Kidney (tissue), 13 donors: ENCODE measurements at regions not wholly inside any gene's neighbourhood (a gene's known extent, or its start where the extent isn't known, plus 50 kb on each side); places are given as distances from the start of the nearest gene placed in this dataset.

Source experiments
- DNase-seq, 5 donors: peaks; one replicate each; pipeline ENCODE4 v3.0.0-alpha.2; 2013 to 2020
- FAIRE-seq: peaks from 2 replicates; lab custom pipeline; 2012; peaks lifted over from hg19 to GRCh38; lab: Jason Lieb, UNC
- H3K27ac ChIP-seq, 2 donors: one replicate each; pipeline ENCODE4 v1.7.0; 2013; ENCODE audit warnings: low read depth in 2 of 2, low read length in 2 of 2, inconsistent platforms in 1 of 2
- H3K27me3 ChIP-seq: one replicate; pipeline ENCODE4 v1.7.1; 2013; ENCODE audit warnings: low read length, inconsistent platforms; ENCODE audit not compliant: control insufficient read depth, insufficient read depth
- H3K36me3 ChIP-seq, 3 donors: one replicate each; pipeline versions ENCODE4 v1.7.0 to v1.7.1; 2013; ENCODE audit warnings: low read length in 3 of 3, control low read depth in 1 of 3, inconsistent platforms in 1 of 3; ENCODE audit not compliant: insufficient read depth in 3 of 3, control insufficient read depth in 2 of 3
- H3K4me1 ChIP-seq, 3 donors: one replicate each; pipeline versions ENCODE4 v1.7.0 to v1.7.1; 2013; ENCODE audit warnings: low read length in 3 of 3, inconsistent platforms in 1 of 3, low read depth in 1 of 3; ENCODE audit not compliant: control insufficient read depth in 2 of 3, insufficient read depth in 2 of 3
- H3K4me3 ChIP-seq, 3 donors: one replicate each; pipeline versions ENCODE4 v1.7.0 to v1.8.1; 2013; ENCODE audit warnings: low read length in 3 of 3, control low read depth in 1 of 3, inconsistent platforms in 1 of 3
- H3K9ac ChIP-seq, 3 donors: one replicate each; pipeline versions ENCODE4 v1.7.0 to v1.7.1; 2013; ENCODE audit warnings: low read length in 3 of 3, control low read depth in 1 of 3, inconsistent platforms in 1 of 3
- H3K9me3 ChIP-seq, 3 donors: one replicate each; pipeline versions ENCODE4 v1.7.0 to v1.7.1; 2013; ENCODE audit warnings: low read length in 3 of 3, control low read depth in 1 of 3, inconsistent platforms in 1 of 3; ENCODE audit not compliant: control insufficient read depth in 2 of 3, insufficient read depth in 1 of 3
- CTCF ChIP-seq: IDR thresholded peaks from 3 replicates; pipeline ENCODE4 v1.5.1; 2012; ENCODE audit warnings: mild to moderate bottlenecking, moderate library complexity, borderline replicate concordance; ENCODE audit not compliant: insufficient read depth; ENCODE audit errors: extremely low read depth
- intact Hi-C: fragments of 100-400 bp; cut with DNase I; formaldehyde crosslinking; loops from one replicate; pipeline ENCODE4 v1.11.1; 2022
- donor health status: control.
- donor health status: control.
- donor health status: control.
- donor health status: control.
- donor health status: control.
- donor health status: DM: yes; HTN: yes; CAD: no.
- donor health status: Normal renal cell carcinoma (clear cell type).

DNA sequence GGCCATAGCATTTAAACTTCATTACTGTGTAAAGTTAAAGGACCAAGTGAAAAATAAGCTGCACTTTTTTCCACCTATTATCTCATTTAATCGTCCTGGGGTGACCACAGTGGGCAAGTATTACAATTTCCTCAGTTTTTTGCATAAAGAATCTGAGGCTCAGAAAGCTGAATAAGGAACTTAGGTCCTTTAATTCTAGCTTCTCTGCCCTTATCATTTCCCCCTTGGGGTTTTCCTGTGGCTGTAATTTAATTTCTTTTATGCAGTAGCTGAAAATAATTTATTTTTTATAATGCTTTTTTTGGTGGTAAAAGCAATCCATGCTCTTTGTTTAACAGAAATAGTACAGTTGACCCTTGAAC lies 59.8 kb upstream of the RCBTB2 start:
- Histone ChIP-seq H3K36me3 (no peaks in the 10 kb centered on the region), H3K9me3 (no peaks in the 10 kb centered on the region), H3K9ac (no peak overlapping the region), H3K4me3 (no peak overlapping the region), H3K27me3 (no peaks in the 10 kb centered on the region), H3K4me1 (peaks cover 0 to 20% (median 8%) of the 10 kb centered on the region in 3 donors), H3K27ac (no peak overlapping the region)
- intact Hi-C loops: loop anchor here (10.0 kb wide), 1 partner anchor 182 kb away; no protein-coding TSS in a partner anchor
- TF ChIP-seq CTCF: no peak
- no peak for DNase-seq
- no peak for FAIRE-seq

DNA sequence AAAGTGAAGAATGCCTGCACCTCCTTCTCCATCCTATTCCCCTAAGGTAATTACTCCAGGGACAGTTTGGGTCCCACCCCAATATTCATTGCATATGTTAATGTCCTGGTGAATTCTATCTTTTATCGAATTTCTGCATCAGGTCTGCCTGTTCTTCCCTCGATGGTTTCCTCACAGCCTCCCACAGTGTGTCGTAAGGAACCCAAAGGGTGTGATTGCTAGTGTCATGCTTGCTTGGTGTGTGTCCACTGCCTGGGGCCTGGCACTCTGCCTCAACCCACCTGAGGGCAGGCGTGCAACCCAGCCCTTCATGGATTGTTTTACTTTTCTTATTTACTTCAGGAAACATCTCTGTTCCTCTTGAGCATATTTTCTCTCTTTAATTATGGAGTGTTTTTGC lies 60.2 kb upstream of the CYSLTR2 start:
- Histone ChIP-seq H3K36me3 (no peaks in the 10 kb centered on the region), H3K27ac (no peak overlapping the region), H3K9me3 (no peaks in the 10 kb centered on the region), H3K9ac (no peak overlapping the region), H3K4me3 (no peak overlapping the region), H3K27me3 (no peaks in the 10 kb centered on the region), H3K4me1 (peaks cover 0 to 20% (median 8%) of the 10 kb centered on the region in 3 donors)
- DNase-seq (no peak), FAIRE-seq (no peak)
- intact Hi-C loops: loop anchor here (10.0 kb wide), 1 partner anchor 181 kb away; no protein-coding TSS in a partner anchor
- no peak for TF ChIP-seq CTCF

GRCh38 chr13:48594096-48594815 lies 59.5 kb upstream of the CYSLTR2 start:
- Histone ChIP-seq H3K4me1 (peaks cover 0 to 20% (median 8%) of the 10 kb centered on the region in 3 donors), H3K4me3 (no peak overlapping the region), H3K27ac (no peak overlapping the region), H3K9me3 (no peaks in the 10 kb centered on the region), H3K9ac (no peak overlapping the region), H3K36me3 (no peaks in the 10 kb centered on the region), H3K27me3 (no peaks in the 10 kb centered on the region)
- intact Hi-C loops: loop anchor here (10.0 kb wide), 1 partner anchor 181 kb away; no protein-coding TSS in a partner anchor
- DNase-seq (no peak), FAIRE-seq (no peak)
- TF ChIP-seq CTCF: no peak
